ENCODE measurements at regions not wholly inside any gene's neighbourhood (a gene's known extent, or its start where the extent isn't known, plus 50 kb on each side); places are given as distances from the start of the nearest gene placed in this dataset.
"Not testable (repeated sequence)": the region's sequence is repeated elsewhere in the genome, so short reads cannot be mapped to it uniquely, and the experiment has no call there.

DNA sequence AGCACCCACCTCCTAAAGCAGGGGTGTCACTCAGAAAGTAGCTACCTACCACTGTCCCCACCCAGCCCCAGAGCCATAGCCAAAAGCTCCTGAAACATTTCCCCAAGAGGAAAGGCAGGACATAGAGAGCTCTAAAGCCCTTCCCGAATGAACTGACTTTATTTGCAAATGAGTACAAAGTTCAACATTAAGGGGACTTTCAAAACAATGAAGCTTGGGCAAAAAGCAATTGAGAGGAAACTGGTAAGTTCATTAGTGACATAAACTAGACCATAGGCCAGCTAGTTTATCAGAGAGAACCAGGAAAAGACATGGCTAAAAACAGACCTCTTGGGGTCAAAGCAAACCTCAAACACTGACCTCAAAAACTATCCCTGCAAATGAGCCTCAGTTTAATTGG lies 72.7 kb downstream of the IGLL5 start:
- Histone ChIP-seq H3K9me3 (ENCODE audit: low read depth, low read length, poor library complexity, severe bottlenecking) (peaks cover 4% of the 10 kb centered on the region), H3K4me3 (ENCODE audit: low read depth, low read length, poor library complexity, severe bottlenecking) (no peak overlapping the region), H3K36me3 (ENCODE audit: insufficient read depth, low read length, poor library complexity, severe bottlenecking) (peaks cover 4% of the 10 kb centered on the region), H3K4me1 (ENCODE audit: insufficient read depth, low read length, poor library complexity, severe bottlenecking) (no peaks in the 10 kb centered on the region), H3K27me3 (replicated peaks; ENCODE audit: insufficient read depth, low read depth, low read length, poor library complexity) (peaks cover 2% of the 10 kb centered on the region), H3K27ac (ENCODE audit: low read depth, low read length, poor library complexity, severe bottlenecking) (no peak overlapping the region)
- TF ChIP-seq, protein P1, sequence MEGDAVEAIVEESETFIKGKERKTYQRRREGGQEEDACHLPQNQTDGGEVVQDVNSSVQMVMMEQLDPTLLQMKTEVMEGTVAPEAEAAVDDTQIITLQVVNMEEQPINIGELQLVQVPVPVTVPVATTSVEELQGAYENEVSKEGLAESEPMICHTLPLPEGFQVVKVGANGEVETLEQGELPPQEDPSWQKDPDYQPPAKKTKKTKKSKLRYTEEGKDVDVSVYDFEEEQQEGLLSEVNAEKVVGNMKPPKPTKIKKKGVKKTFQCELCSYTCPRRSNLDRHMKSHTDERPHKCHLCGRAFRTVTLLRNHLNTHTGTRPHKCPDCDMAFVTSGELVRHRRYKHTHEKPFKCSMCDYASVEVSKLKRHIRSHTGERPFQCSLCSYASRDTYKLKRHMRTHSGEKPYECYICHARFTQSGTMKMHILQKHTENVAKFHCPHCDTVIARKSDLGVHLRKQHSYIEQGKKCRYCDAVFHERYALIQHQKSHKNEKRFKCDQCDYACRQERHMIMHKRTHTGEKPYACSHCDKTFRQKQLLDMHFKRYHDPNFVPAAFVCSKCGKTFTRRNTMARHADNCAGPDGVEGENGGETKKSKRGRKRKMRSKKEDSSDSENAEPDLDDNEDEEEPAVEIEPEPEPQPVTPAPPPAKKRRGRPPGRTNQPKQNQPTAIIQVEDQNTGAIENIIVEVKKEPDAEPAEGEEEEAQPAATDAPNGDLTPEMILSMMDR (conservative IDR thresholded peaks at IDR 0.05; ENCODE audit: low read depth, low read length), result no peak
- TF ChIP-seq EZH2 (IDR thresholded peaks at IDR 0.05; ENCODE audit: borderline replicate concordance, low read depth, low read length, poor library complexity, severe bottlenecking), result no peak
- CTCF ChIA-PET, result interaction anchor here (0.9 to 2.9 kb wide), 4 partner anchors 166 to 426 kb away, joined by 3 to 38 read pairs (median 10); no protein-coding TSS in a partner anchor
- POLR2A ChIA-PET (ENCODE audit: low non-redundant PET), result no interaction called here
- intact Hi-C loops (cut with micrococcal nuclease; ENCODE audit: unreplicated experiment), result no loop called here
- no TSS peak for BruUV-seq (replicated peaks)
- DNase-seq (ENCODE audit: low spot score), result no peak

- no peak for TF ChIP-seq EZH2 (IDR thresholded peaks at IDR 0.05; ENCODE audit: borderline replicate concordance, low read depth, low read length, poor library complexity, severe bottlenecking)
- TF ChIP-seq, protein P1 (conservative IDR thresholded peaks at IDR 0.05; ENCODE audit: low read depth, low read length), result no peak
- intact Hi-C loops (cut with micrococcal nuclease; ENCODE audit: unreplicated experiment), result no loop called here
- peaks cover 15% of the 10 kb centered on the region for H3K27me3 ChIP-seq (replicated peaks; ENCODE audit: insufficient read depth, low read depth, low read length, poor library complexity)
- POLR2A ChIA-PET (ENCODE audit: low non-redundant PET), result no interaction called here
- peaks cover 4% of the 10 kb centered on the region for H3K36me3 ChIP-seq (ENCODE audit: insufficient read depth, low read length, poor library complexity, severe bottlenecking)
- H3K4me1 ChIP-seq (ENCODE audit: insufficient read depth, low read length, poor library complexity, severe bottlenecking), result no peaks in the 10 kb centered on the region
- H3K9me3 ChIP-seq (ENCODE audit: low read depth, low read length, poor library complexity, severe bottlenecking), result peaks cover 4% of the 10 kb centered on the region
- DNase-seq (ENCODE audit: low spot score), result no peak
- BruUV-seq (replicated peaks), result no TSS peak
- CTCF ChIA-PET, result interaction anchor here (0.6 to 2.9 kb wide), 2 partner anchors 8 to 170 kb away, joined by 4 to 9 read pairs; no protein-coding TSS in a partner anchor
- H3K4me3 ChIP-seq (ENCODE audit: low read depth, low read length, poor library complexity, severe bottlenecking), result no peak overlapping the region
- no peak overlapping the region for H3K27ac ChIP-seq (ENCODE audit: low read depth, low read length, poor library complexity, severe bottlenecking)
These were observed 74.0 kb downstream of the IGLL5 start for GRCh38 chr22:22961574-22961973.

DNA sequence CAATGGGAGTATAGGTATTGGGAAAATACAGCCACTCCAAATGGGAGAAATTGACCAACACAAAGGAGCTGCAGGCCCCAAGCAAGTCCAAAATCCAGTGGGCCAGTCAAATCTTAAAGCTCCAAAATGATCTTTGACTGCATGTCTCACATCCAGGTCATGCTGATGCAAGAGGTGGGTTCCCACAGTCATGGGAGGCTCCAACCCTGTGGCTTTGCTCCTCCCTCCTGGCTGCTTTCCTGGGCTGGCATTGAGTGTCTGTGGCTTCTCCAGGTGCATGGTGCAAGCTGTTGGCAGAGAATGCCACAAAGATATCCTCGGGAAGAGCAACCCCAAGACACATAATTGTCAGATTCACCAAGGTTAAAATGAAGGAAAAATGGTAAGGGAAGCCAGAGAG lies 80.8 kb downstream of the IGLL5 start:
- CTCF ChIA-PET, result no interaction called here

DNA sequence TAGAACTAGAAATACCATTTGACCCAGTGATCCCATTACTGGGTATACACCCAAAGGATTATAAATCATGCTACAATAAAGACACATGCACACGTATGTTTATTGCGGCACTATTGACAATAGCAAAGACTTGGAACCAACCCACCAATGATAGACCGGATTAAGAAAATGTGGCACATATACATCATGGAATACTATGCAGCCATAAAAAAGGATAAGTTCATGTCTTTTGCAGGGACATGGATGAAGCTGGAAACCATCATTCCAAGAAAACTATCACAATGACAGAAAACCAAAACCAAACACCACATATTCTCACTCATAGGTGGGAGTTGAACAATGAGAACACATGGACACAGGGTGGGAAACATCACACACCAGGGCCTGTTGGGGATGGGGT lies 85.0 kb downstream of the IGLL5 start:
- H3K27ac ChIP-seq (ENCODE audit: low read depth, low read length, poor library complexity, severe bottlenecking); H3K27me3 ChIP-seq (replicated peaks; ENCODE audit: insufficient read depth, low read depth, low read length, poor library complexity); DNase-seq (ENCODE audit: low spot score); H3K4me1 ChIP-seq (ENCODE audit: insufficient read depth, low read length, poor library complexity, severe bottlenecking); CTCF ChIA-PET; H3K4me3 ChIP-seq (ENCODE audit: low read depth, low read length, poor library complexity, severe bottlenecking); H3K36me3 ChIP-seq (ENCODE audit: insufficient read depth, low read length, poor library complexity, severe bottlenecking); POLR2A ChIA-PET (ENCODE audit: low non-redundant PET); intact Hi-C loops (cut with micrococcal nuclease; ENCODE audit: unreplicated experiment); H3K9me3 ChIP-seq (ENCODE audit: low read depth, low read length, poor library complexity, severe bottlenecking); BruUV-seq (replicated peaks): not testable (repeated sequence)

More for the DNA sequence above, 80.8 kb downstream of the IGLL5 start:
- Histone ChIP-seq H3K36me3 (ENCODE audit: insufficient read depth, low read length, poor library complexity, severe bottlenecking) (no peaks in the 10 kb centered on the region), H3K9me3 (ENCODE audit: low read depth, low read length, poor library complexity, severe bottlenecking) (no peaks in the 10 kb centered on the region), H3K4me1 (ENCODE audit: insufficient read depth, low read length, poor library complexity, severe bottlenecking) (no peaks in the 10 kb centered on the region), H3K4me3 (ENCODE audit: low read depth, low read length, poor library complexity, severe bottlenecking) (no peak overlapping the region), H3K27ac (ENCODE audit: low read depth, low read length, poor library complexity, severe bottlenecking) (no peak overlapping the region), H3K27me3 (replicated peaks; ENCODE audit: insufficient read depth, low read depth, low read length, poor library complexity) (peaks cover 25% of the 10 kb centered on the region)
- POLR2A ChIA-PET (ENCODE audit: low non-redundant PET), result no interaction called here
- no TSS peak for BruUV-seq (replicated peaks)
- DNase-seq (ENCODE audit: low spot score), result no peak
- intact Hi-C loops (cut with micrococcal nuclease; ENCODE audit: unreplicated experiment), result no loop called here
- no peak for TF ChIP-seq EZH2 (IDR thresholded peaks at IDR 0.05; ENCODE audit: borderline replicate concordance, low read depth, low read length, poor library complexity, severe bottlenecking)
- TF ChIP-seq, protein P1 (conservative IDR thresholded peaks at IDR 0.05; ENCODE audit: low read depth, low read length), result no peak
